HG02884 (cell line): ENCODE measurements at regions not wholly inside any gene's neighbourhood (a gene's known extent, or its start where the extent isn't known, plus 50 kb on each side); places are given as distances from the start of the nearest gene placed in this dataset.
A peak's percentile ranks its signal among the peaks of the same experiment; 100 is the strongest.
"Not testable (repeated sequence)": the region's sequence is repeated elsewhere in the genome, so short reads cannot be mapped to it uniquely, and the experiment has no call there.

Experiments used
- ATAC-seq: cut with Tn5 transposase; IDR thresholded peaks from one replicate; pipeline ENCODE4 v1.9.1; 2021; ENCODE audit warnings: mild to moderate bottlenecking, moderate library complexity; ENCODE audit not compliant: unreplicated experiment

GRCh38 chr14:38721822-38722431 is 381.1 kb downstream of the SEC23A start:
- peak; percentile 92 for ATAC-seq

DNA sequence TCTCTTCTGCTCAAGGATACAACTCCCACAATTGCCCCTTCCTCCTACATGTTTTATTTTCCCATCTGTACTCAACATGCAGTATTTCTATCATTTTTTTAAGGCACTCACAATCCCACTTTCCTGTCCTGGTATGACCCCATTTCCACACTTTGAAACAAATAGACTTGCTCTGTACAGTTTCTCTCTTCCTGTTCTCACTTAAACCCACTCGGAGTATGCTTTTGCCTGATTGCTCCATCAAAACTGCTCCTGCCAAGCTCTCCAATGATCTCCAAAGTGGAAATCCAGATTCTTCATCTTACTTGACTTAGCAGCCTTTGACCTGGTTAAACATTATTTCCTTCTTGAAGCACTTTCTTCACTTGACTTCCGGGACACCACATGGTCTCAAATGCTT is 384.5 kb downstream of the SEC23A start:
- no peak for ATAC-seq

GRCh38 chr14:38716926-38717325 is 386.1 kb downstream of the SEC23A start:
- ATAC-seq: no peak

GRCh38 chr14:38710881-38711280 is 392.2 kb downstream of the SEC23A start:
- no peak for ATAC-seq

GRCh38 chr14:38710196-38710595 is 392.8 kb downstream of the SEC23A start:
- no peak for ATAC-seq

- no peak for ATAC-seq
Measured at GRCh38 chr14:38705220-38705619, 397.8 kb downstream of the SEC23A start.

DNA sequence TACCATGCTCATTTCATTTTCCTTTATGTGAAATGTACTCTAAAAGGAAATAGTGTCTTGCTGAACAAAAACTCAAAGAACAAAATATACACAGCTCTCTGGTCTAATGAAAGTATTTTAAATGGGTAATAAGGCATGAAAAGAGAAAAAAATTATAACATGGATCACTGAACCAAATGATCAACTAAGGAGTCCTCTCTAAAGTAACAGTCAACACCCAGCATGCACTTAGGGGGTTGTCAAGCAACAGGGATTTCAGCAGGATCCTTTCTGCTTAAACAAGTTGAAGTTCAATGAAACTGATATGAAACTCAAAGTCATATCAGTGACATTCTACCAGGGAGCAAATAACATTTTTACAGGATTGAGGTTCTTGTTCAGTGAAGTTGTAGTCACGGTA is 398.8 kb downstream of the SEC23A start:
- no peak for ATAC-seq

- ATAC-seq: no peak
Measured at GRCh38 chr14:38696925-38697324, 406.1 kb downstream of the SEC23A start.

DNA sequence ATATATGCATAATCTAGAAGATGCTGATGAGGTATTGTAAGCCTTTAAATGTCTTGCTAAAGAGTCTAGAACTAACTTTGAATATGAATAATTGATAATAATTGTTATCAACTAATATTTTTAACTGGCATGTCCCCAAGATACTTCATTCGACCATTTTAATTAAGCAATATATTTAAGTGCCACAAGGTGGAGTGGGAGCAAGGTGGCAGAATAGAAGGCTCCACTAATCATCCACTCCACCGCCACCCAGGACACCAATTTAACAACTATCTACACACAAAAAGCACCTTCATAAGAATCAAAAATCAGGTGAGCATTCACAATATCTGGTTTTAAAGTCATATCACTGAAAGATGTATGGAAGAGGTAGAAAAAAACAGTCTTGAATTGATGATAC is 409.6 kb downstream of the SEC23A start:
- ATAC-seq: no peak

GRCh38 chr14:38669027-38669426 is 413.1 kb upstream of the CLEC14A start:
- ATAC-seq: no peak

DNA sequence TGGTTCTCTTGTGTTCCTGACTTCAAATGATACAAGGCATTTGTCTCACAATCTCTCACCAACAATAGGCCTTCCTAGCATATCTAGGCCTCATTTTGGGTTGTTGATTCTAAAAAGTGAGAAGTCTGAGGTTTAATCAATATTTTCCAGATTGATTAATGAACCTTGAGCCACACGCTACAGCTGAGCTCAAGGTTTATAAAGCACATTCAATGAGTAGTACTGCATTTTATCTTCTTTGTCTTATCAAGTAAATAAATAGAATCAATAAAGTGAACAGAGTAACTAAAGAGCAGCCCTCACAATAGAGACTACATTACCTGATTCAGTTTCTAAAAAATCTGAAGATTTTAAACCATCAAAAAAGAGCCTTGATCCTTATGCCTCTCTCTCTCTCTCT is 407.5 kb upstream of the CLEC14A start:
- no peak for ATAC-seq

GRCh38 chr14:38662781-38663180 is 406.9 kb upstream of the CLEC14A start:
- ATAC-seq: no peak

DNA sequence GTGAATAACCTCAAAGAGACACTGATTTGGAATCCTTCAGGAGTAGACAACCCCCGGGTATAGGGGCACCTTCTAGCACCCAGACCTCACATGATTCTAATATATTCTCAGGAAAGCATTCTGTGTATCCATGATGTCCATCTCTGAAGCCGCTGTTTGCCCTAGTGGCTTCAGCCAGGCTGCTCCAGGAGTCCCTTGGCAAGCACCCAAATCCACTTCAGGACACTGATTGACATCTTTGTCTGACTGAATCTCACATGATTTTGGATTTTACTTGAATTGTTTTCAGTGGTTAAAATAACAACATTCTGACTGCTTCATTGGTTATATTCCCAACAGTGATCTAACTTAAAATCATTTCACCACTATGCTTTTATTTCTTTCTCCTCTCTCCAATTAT is 390.5 kb upstream of the CLEC14A start:
- ATAC-seq: no peak

DNA sequence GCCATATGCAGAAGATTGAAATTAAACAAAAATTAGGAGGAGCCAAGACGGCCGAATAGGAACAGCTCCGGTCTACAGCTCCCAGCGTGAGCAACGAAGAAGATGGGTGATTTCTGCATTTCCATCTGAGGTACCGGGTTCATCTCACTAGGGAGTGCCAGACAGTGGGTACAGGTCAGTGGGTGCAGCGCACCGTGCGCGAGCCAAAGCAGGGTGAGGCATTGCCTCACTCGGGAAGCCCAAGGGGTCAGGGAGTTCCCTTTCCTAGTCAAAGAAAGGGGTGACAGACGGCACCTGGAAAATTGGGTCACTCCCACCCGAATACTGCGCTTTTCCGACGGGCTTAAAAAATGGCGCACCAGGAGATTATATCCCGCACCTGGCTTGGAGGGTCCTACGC is 379.0 kb upstream of the CLEC14A start:
- ATAC-seq: not testable (repeated sequence)

DNA sequence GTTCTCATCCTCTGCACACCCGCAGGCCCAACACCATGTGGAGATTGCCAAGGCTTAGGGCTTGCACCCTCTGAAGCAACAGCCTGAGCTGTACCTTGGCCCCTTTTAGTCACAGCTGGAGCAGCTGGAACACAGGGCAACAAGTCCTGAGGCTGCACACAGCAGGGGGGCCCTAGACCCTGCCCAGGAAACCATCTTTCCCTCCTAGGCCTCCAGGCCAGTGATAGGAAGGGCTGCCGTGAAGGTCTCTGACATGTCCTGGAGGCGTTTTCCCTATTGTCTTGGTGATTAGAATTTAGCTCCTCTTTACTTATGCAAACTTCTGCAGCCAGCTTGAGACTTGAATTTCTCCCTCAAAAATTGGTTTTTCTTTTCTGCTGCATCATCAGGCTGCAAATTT is 373.5 kb upstream of the CLEC14A start:
- ATAC-seq: no peak

GRCh38 chr14:38627163-38627562 is 371.3 kb upstream of the CLEC14A start:
- ATAC-seq: no peak

DNA sequence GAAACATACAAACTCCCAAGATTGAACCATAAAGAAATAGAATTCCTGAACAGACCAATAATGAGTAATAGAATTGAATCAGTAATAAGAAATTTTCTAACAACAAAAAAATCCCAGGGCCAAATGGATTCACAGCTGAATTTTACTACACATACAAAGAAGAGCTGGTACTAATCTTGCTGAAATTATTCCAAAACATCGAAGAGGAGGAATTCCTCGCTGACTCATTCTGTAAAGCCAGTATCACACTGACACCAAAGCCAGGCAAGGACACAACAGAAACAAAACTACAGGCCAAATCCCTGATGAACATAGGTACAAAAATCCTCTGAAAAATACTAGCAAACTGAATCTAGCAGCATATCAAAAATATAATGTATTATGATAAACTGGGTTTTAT is 367.8 kb upstream of the CLEC14A start:
- ATAC-seq: no peak

DNA sequence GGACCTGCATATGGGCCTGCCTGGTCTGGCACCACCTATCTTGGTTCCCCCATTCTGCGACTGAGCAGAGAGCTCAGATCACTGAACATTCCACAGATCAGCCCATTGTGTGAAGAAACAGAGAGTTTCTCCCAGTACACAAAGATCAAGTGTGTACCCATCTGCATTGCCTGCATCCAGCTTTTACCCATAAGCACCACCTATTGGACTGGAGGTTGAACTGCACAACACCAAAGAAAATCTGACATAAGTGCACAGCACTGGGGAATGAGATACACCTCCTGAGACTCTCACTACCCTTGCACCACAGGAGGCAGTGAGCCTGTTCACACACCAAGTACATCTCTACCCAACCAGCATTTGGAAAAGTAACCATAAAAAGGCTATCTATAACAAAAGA is 362.6 kb upstream of the CLEC14A start:
- no peak for ATAC-seq

DNA sequence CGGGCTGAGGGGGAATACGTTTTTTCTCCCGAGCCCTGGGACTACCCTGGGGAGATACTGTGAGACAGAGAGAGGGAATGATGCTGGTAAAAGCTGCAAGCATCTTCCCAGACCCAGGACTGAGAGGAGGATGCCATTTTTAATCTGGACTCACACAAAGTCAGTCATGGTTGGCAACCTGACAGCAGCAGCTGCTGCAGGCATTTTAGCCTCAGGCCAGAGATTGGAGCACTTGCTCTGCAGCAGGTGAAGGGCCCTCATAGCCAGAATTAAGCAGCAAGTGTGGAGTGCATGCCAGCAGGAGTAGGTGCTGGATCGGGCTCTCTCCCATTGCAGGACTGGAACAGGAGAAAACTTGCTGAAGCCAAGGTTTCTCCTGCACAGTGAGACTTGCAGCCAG is 361.1 kb upstream of the CLEC14A start:
- ATAC-seq: no peak

GRCh38 chr14:38611928-38612327 is 356.0 kb upstream of the CLEC14A start:
- ATAC-seq: no peak

- no peak for ATAC-seq
Measured at GRCh38 chr14:38608244-38608643, 352.4 kb upstream of the CLEC14A start.

DNA sequence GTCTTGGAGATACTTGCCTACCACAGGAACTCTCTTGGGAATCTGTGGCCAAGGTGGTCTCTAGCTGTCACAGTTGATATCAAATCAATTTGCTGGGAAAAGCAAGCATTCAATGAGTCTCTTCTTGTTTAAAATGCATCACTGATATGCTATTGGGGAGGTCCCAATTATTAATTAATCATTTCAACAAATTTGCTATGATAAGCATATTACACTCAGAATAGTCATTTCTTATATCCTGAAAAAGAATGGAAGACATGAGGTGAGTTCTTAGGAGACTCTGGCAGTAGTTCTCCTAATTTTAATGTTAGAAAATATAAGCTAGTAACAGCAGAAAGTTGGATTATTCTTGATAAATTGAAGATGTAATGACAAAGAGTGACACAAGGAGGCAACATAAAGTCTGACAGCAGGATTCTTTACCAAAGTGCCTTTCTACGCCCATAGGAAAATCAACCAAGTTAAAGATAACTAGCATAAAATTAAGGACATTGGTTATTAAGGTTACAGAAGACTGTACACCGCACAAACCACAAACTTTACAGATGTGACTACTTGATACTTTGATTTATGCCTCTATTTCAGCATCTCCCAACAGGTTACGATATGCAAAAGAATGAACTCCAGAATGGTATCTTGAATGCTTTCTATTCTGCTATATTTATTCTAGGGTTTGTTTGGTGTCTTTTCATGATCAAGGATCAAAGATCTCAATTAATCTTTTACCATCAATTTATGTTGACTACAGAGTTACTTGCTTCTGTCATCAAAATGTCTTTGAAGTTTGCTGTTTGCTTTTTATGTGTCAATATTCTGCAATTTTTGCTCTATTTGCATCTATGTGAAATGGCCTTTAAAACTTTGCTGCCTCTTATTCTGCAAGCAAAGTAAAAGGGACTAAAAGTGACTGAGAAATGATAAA is 349.6 kb upstream of the CLEC14A start:
- ATAC-seq: no peak
